ENCODE measurements at regions not wholly inside any gene's neighbourhood (a gene's known extent, or its start where the extent isn't known, plus 50 kb on each side); places are given as distances from the start of the nearest gene placed in this dataset.
"Not testable (repeated sequence)": the region's sequence is repeated elsewhere in the genome, so short reads cannot be mapped to it uniquely, and the experiment has no call there.

- Histone ChIP-seq H3K27me3 (replicated peaks in 1 of 7) (no peaks in the 10 kb centered on the region), H3K27ac (no peak overlapping the region), H3K36me3 (no peaks in the 10 kb centered on the region), H3K4me3 (no peak overlapping the region), H3K4me1 (no peaks in the 10 kb centered on the region), H3K9me3 (peaks cover 0 to 4% (median 0%) of the 10 kb centered on the region in 8 donors)
- TF ChIP-seq POLR2AphosphoS5 (IDR thresholded peaks at IDR 0.05) (no peak), POLR2A (IDR thresholded peaks at IDR 0.05) (no peak), CTCF (IDR thresholded peaks at IDR 0.05 in 8 of 11, conservative IDR thresholded peaks at IDR 0.05 in 3 of 11) (no peak)
- WGBS, 5 donors: 39 to 53% (median 45%) methylated on average over 3 of the region's 3 CpGs
- no peak for DNase-seq
- intact Hi-C loops (cut with DNase I; ENCODE audit: low total_unique reads): no loop called here
These were observed 211.8 kb downstream of the PPP4R3C start for GRCh38 chrX:27251369-27251768.

- Histone ChIP-seq H3K36me3 (no peaks in the 10 kb centered on the region), H3K27ac (no peak overlapping the region), H3K27me3 (replicated peaks in 1 of 7) (no peaks in the 10 kb centered on the region), H3K4me1 (no peaks in the 10 kb centered on the region), H3K9me3 (peaks cover 0 to 25% (median 11%) of the 10 kb centered on the region in 8 donors), H3K4me3 (no peak overlapping the region)
- TF ChIP-seq POLR2AphosphoS5 (IDR thresholded peaks at IDR 0.05) (no peak), CTCF (IDR thresholded peaks at IDR 0.05 in 8 of 11, conservative IDR thresholded peaks at IDR 0.05 in 3 of 11) (no peak), POLR2A (IDR thresholded peaks at IDR 0.05) (no peak)
- intact Hi-C loops (cut with DNase I; ENCODE audit: low total_unique reads): no loop called here
- 29 to 58% (median 46%) methylated on average over 1 of the region's 1 CpG for WGBS, 5 donors
- no peak for DNase-seq
These were observed 220.6 kb downstream of the PPP4R3C start for GRCh38 chrX:27242581-27242980.

- Histone ChIP-seq H3K4me1 (no peaks in the 10 kb centered on the region), H3K4me3 (no peak overlapping the region), H3K9me3 (peaks cover 0 to 25% (median 11%) of the 10 kb centered on the region in 8 donors), H3K36me3 (no peaks in the 10 kb centered on the region), H3K27ac (no peak overlapping the region), H3K27me3 (replicated peaks in 1 of 7) (no peaks in the 10 kb centered on the region)
- TF ChIP-seq CTCF (IDR thresholded peaks at IDR 0.05 in 8 of 11, conservative IDR thresholded peaks at IDR 0.05 in 3 of 11) (no peak), POLR2A (IDR thresholded peaks at IDR 0.05) (no peak), POLR2AphosphoS5 (IDR thresholded peaks at IDR 0.05) (no peak)
- no peak for DNase-seq
- intact Hi-C loops (cut with DNase I; ENCODE audit: low total_unique reads): no loop called here
These were observed 221.2 kb downstream of the PPP4R3C start for GRCh38 chrX:27241981-27242380.

- H3K9me3 ChIP-seq: peaks cover 0 to 25% (median 11%) of the 10 kb centered on the region in 8 donors
- H3K27ac ChIP-seq; H3K4me3 ChIP-seq; H3K4me1 ChIP-seq; H3K27me3 ChIP-seq (replicated peaks in 1 of 7); intact Hi-C loops (cut with DNase I; ENCODE audit: low total_unique reads); DNase-seq; H3K36me3 ChIP-seq: not testable (repeated sequence)
- WGBS, 5 donors: 83 to 100% (median 91%) methylated on average over 4 of the region's 4 CpGs
These were observed 223.1 kb downstream of the PPP4R3C start for GRCh38 chrX:27240042-27240441.

- Histone ChIP-seq H3K9me3 (peaks cover 0 to 25% (median 11%) of the 10 kb centered on the region in 8 donors), H3K4me1 (no peaks in the 10 kb centered on the region), H3K36me3 (no peaks in the 10 kb centered on the region), H3K4me3 (no peak overlapping the region), H3K27ac (no peak overlapping the region), H3K27me3 (replicated peaks in 1 of 7) (no peaks in the 10 kb centered on the region)
- TF ChIP-seq POLR2A (IDR thresholded peaks at IDR 0.05) (no peak), POLR2AphosphoS5 (IDR thresholded peaks at IDR 0.05) (no peak), CTCF (IDR thresholded peaks at IDR 0.05 in 8 of 11, conservative IDR thresholded peaks at IDR 0.05 in 3 of 11) (no peak)
- DNase-seq: no peak
- intact Hi-C loops (cut with DNase I; ENCODE audit: low total_unique reads): no loop called here
These were observed 226.5 kb downstream of the PPP4R3C start for GRCh38 chrX:27236681-27237080.
